ENCODE measurements at regions not wholly inside any gene's neighbourhood (a gene's known extent, or its start where the extent isn't known, plus 50 kb on each side); places are given as distances from the start of the nearest gene placed in this dataset.

DNA sequence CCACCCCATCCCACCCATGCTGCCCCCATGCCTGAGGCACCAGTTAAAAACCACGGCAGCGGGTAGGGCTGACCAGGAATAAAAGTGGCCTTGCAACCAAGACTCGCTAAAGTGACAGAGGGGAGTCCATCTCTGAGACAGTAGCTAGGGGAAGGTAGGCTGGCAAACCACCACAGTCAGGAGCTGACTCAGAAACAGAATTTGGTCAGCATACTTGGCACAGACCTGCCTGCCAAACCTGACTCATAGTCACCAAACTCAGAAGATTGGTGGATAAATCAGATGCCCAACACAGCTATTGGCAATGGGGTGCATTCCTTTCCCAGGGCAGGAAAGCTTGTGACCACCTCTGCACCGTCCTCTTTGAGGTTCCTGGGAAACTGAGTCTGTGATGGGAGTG is 193.8 kb downstream of the BCOR start:
- DNase-seq (ENCODE audit: low spot score) = no peak
- TF ChIP-seq, protein P1, sequence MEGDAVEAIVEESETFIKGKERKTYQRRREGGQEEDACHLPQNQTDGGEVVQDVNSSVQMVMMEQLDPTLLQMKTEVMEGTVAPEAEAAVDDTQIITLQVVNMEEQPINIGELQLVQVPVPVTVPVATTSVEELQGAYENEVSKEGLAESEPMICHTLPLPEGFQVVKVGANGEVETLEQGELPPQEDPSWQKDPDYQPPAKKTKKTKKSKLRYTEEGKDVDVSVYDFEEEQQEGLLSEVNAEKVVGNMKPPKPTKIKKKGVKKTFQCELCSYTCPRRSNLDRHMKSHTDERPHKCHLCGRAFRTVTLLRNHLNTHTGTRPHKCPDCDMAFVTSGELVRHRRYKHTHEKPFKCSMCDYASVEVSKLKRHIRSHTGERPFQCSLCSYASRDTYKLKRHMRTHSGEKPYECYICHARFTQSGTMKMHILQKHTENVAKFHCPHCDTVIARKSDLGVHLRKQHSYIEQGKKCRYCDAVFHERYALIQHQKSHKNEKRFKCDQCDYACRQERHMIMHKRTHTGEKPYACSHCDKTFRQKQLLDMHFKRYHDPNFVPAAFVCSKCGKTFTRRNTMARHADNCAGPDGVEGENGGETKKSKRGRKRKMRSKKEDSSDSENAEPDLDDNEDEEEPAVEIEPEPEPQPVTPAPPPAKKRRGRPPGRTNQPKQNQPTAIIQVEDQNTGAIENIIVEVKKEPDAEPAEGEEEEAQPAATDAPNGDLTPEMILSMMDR (IDR thresholded peaks at IDR 0.05; ENCODE audit: extremely low read depth, missing control alignments) = no peak

DNA sequence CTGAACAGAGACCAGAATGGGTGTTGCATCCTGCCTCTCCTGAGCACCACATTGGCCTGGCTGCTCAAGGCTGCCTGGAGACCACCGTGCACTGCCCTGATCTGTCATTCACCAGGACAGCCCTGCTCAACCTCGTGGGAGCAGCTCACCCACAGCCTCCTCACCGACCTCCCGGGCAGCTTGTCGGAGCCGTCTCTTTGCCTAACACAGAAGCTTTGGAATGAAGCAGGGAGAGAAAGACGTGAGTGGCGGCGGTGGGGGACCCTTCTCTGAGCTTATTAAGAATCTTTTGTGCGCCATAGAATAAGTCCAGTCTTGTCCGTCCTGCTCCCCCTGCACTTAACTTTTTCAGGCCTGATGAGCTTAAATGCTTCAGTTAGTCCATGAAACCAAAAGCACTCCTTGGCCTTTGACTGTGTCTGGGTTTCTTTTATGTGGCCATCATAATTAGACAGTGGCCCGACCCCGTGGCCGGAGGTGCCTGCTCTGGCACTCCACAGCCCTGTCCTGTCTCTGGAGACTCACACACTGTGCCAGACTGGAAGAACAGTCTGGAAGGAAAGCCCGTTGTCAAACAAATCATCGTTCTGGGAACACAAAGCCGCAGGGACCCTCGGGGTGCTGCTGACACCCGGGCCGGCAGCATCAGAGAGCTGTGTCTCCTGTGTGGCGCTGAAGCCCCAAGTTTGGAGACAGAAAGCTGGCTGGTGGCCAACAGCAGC is 192.8 kb downstream of the BCOR start:
- TF ChIP-seq, protein P1 (IDR thresholded peaks at IDR 0.05; ENCODE audit: extremely low read depth, missing control alignments) = no peak
- no peak for DNase-seq (ENCODE audit: low spot score)

GRCh38 chrX:39905538-39905891 is 192.2 kb downstream of the BCOR start:
- no peak for DNase-seq (ENCODE audit: low spot score)
- TF ChIP-seq, protein P1 (IDR thresholded peaks at IDR 0.05; ENCODE audit: extremely low read depth, missing control alignments) = no peak

DNA sequence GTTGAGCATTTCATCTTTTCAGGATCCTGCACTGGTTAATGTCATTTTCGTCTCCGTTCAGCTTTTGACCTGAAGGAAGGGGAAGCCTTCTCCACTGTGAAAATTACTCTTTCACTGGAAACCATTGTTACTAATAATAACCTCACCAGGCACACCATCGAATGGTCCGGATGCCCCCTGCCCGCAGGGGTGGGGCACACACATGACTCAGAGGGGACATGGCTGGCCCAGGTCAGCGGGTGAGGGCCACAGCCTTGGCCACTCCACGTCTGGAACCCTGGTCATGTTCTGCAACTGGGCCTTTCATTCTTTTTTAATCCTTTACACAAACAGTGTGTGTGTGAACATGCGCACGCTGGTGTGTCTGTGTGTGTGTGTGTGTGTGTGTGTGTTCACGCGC is 191.8 kb downstream of the BCOR start:
- TF ChIP-seq, protein P1 (IDR thresholded peaks at IDR 0.05; ENCODE audit: extremely low read depth, missing control alignments) = no peak
- DNase-seq (ENCODE audit: low spot score) = no peak

GRCh38 chrX:39907964-39908661 is 189.6 kb downstream of the BCOR start:
- TF ChIP-seq, protein P1 (IDR thresholded peaks at IDR 0.05; ENCODE audit: extremely low read depth, missing control alignments) = no peak

DNA sequence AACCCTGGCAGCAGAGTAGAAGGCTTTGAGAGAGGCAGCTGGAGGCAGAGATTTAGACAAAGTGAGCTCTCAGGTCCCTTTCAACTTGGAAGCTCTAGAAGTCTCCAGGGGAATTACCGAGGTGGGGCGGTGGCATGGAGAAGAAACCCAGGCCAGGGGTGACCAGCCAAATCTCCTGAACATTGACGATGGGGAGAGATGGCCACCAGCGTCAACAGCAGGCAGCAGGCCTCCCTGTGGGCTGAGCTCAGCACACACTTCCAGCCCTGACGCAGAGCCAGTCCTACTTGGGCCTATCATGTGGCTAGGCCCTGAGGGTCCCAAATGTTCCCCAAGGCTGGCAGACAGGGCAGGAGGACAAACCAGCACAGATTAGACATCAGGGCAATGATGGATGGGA is 187.8 kb downstream of the BCOR start:
- TF ChIP-seq, protein P1 (IDR thresholded peaks at IDR 0.05; ENCODE audit: extremely low read depth, missing control alignments) = no peak
- no peak for DNase-seq (ENCODE audit: low spot score)

More at GRCh38 chrX:39907964-39908661, 189.6 kb downstream of the BCOR start:
- no peak for DNase-seq (ENCODE audit: low spot score)

DNA sequence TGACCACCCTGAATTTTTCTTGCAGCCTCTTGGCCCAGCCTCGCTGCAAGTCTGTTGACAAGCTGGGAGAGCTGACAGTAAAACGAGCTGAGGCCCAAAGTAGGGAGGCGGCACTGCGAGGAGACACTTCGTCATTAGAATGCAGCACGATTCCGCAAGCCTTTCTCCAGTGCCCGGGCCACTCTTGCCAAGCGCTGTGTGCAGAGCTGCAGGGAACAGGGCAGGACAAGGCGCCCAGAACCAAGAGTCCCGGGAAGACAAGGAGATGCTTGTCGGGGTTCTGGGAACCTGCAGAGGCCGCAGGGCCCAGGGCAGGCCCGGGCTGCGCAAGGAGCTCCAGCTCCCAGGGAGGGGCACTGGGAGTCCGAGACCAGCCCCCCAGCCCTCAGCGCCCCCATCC is 187.1 kb downstream of the BCOR start:
- no peak for DNase-seq (ENCODE audit: low spot score)
- TF ChIP-seq, protein P1 (IDR thresholded peaks at IDR 0.05; ENCODE audit: extremely low read depth, missing control alignments) = no peak
